ENCODE measurements at regions not wholly inside any gene's neighbourhood (a gene's known extent, or its start where the extent isn't known, plus 50 kb on each side); places are given as distances from the start of the nearest gene placed in this dataset.

GRCh38 chr9:81237565-81238231 lies 451.6 kb downstream of the TLE1 start:
- ATAC-seq (ENCODE audit: low FRiP score in 2 of 2) (no peak), DNase-seq (no peak)
- 75 to 78% methylated on average over 3 of the region's 3 CpGs for WGBS, 2 donors
- H3K4me3 ChIP-seq = no peak overlapping the region
- no peak overlapping the region for H3K27ac ChIP-seq
- H3K36me3 ChIP-seq = no peaks in the 10 kb centered on the region
- no peaks in the 10 kb centered on the region for H3K4me1 ChIP-seq
- TF ChIP-seq EP300 (IDR thresholded peaks at IDR 0.05) (no peak), POLR2AphosphoS5 (IDR thresholded peaks at IDR 0.05) (no peak)
- H3K9me3 ChIP-seq = no peaks in the 10 kb centered on the region
- no peaks in the 10 kb centered on the region for H3K27me3 ChIP-seq

DNA sequence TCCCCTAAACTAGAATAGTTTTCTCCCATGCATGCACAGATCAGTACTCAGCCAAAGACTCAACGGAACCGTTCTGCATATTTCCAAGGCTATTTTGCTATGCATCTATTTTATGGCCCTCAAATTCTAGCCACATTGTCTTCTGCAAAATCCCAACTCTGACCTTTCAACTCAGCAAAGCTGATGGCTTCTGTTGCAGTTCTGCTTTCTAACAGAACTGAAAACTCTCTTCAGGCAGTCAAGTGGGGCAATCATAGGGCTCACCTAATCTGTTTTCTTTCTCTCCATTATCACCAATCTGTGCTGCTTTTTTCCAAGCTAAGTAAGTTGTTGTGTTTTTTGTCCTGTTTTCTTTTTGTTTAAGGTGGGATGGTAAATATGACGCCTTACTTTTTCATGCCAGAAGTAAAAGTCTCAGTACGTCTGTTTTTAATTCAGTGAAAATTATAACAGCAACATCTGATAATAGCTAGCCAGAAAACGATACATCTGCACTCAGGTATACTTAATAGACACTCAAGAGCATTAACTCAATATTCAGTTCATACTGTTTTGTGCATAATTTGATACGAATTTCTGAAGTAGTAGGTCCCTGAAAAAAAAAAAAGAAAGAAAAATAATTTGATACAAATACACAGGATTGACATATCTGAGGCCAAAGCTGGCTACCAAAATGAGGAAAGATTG lies 454.3 kb downstream of the TLE1 start:
- WGBS, 2 donors = 86 to 90% methylated on average over 6 of the region's 6 CpGs
- no peak for DNase-seq
- Histone ChIP-seq H3K9me3 (no peaks in the 10 kb centered on the region), H3K36me3 (no peaks in the 10 kb centered on the region), H3K4me3 (no peak overlapping the region), H3K27me3 (no peaks in the 10 kb centered on the region), H3K4me1 (no peaks in the 10 kb centered on the region), H3K27ac (no peak overlapping the region)
- ATAC-seq (ENCODE audit: low FRiP score in 2 of 2) = no peak
- no peak for TF ChIP-seq POLR2A (IDR thresholded peaks at IDR 0.05)
- TF ChIP-seq, protein P1, sequence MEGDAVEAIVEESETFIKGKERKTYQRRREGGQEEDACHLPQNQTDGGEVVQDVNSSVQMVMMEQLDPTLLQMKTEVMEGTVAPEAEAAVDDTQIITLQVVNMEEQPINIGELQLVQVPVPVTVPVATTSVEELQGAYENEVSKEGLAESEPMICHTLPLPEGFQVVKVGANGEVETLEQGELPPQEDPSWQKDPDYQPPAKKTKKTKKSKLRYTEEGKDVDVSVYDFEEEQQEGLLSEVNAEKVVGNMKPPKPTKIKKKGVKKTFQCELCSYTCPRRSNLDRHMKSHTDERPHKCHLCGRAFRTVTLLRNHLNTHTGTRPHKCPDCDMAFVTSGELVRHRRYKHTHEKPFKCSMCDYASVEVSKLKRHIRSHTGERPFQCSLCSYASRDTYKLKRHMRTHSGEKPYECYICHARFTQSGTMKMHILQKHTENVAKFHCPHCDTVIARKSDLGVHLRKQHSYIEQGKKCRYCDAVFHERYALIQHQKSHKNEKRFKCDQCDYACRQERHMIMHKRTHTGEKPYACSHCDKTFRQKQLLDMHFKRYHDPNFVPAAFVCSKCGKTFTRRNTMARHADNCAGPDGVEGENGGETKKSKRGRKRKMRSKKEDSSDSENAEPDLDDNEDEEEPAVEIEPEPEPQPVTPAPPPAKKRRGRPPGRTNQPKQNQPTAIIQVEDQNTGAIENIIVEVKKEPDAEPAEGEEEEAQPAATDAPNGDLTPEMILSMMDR (IDR thresholded peaks at IDR 0.05) = no peak
- no peak for TF ChIP-seq EP300 (IDR thresholded peaks at IDR 0.05)
- no peak for TF ChIP-seq POLR2AphosphoS5 (IDR thresholded peaks at IDR 0.05)

- no peak for DNase-seq
- H3K4me1 ChIP-seq = no peaks in the 10 kb centered on the region
- no peak overlapping the region for H3K27ac ChIP-seq
- TF ChIP-seq POLR2A (IDR thresholded peaks at IDR 0.05) (no peak), EP300 (IDR thresholded peaks at IDR 0.05) (no peak), POLR2AphosphoS5 (IDR thresholded peaks at IDR 0.05) (no peak)
- TF ChIP-seq, protein P1 (IDR thresholded peaks at IDR 0.05) = no peak
- H3K4me3 ChIP-seq = no peak overlapping the region
- H3K9me3 ChIP-seq = no peaks in the 10 kb centered on the region
- H3K27me3 ChIP-seq = no peaks in the 10 kb centered on the region
- ATAC-seq (ENCODE audit: low FRiP score in 2 of 2) = no peak
- no peaks in the 10 kb centered on the region for H3K36me3 ChIP-seq
- WGBS, 2 donors = 0% methylated on average over 1 of the region's 1 CpG
Observed at GRCh38 chr9:81231011-81231410, 458.3 kb downstream of the TLE1 start.

DNA sequence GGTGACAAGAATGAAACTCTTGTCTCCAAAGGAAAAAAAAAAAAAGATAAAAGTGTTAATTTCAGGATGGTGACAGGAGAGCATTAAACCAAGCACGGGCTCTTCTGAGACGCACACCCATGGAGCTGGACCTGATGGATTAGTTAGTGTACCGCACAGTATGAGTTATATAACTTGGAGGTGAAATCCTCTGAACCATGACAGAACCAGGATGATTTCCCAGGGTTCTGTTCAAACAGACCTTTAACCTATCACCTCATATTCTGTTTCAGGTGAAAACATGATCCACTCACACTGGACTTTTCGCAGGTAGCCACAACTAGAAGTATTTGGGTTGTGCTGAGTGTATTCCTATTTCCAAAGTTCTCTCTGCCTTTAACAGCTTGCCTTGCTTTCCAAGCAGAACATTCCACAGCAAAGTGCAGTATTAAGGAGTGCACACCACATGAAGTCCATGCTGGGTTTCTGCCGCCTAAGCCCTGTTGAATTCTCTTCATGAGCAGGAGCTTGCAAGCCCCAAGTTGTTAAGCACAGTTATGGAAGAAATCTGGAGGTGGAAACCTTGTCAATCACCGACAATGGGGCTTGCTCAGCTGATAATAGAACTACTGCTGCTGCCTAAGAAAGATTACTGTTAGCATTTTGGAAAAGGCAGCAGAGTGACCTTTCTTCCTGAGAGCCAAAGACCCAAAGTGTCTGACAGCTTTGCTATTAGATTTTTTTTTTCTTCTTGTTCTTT lies 461.7 kb downstream of the TLE1 start:
- DNase-seq (no peak), ATAC-seq (ENCODE audit: low FRiP score in 2 of 2) (no peak)
- H3K27ac ChIP-seq = no peak overlapping the region
- no peaks in the 10 kb centered on the region for H3K27me3 ChIP-seq
- no peaks in the 10 kb centered on the region for H3K9me3 ChIP-seq
- no peak for TF ChIP-seq EP300 (IDR thresholded peaks at IDR 0.05)
- TF ChIP-seq, protein P1 (IDR thresholded peaks at IDR 0.05) = no peak
- TF ChIP-seq POLR2AphosphoS5 (IDR thresholded peaks at IDR 0.05) = no peak
- no peak for TF ChIP-seq POLR2A (IDR thresholded peaks at IDR 0.05)
- 81 to 88% methylated on average over 6 of the region's 6 CpGs for WGBS, 2 donors
- no peaks in the 10 kb centered on the region for H3K36me3 ChIP-seq
- H3K4me3 ChIP-seq = no peak overlapping the region
- H3K4me1 ChIP-seq = no peaks in the 10 kb centered on the region

DNA sequence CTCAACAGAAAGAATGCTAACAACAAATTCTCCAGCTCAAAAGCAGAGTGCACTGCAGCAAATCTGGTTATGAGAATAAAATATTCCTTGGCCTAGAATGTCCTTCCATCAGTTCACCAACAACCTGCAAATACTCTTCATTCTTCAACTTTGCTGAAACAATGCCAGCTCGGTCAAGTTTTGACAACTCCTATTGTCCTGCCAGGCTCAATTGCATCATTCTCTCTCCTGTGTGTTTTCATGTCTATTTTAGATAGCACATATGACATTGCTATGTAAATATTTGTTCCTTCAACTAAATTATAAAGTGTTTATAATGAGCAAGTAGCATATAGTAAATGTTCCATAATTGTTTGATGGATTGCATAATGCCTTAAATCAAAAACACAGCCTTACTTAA lies 463.8 kb downstream of the TLE1 start:
- Histone ChIP-seq H3K27ac (no peak overlapping the region), H3K4me1 (no peaks in the 10 kb centered on the region), H3K36me3 (no peaks in the 10 kb centered on the region), H3K9me3 (no peaks in the 10 kb centered on the region), H3K27me3 (no peaks in the 10 kb centered on the region), H3K4me3 (no peak overlapping the region)
- ATAC-seq (ENCODE audit: low FRiP score in 2 of 2) = no peak
- no peak for DNase-seq
- WGBS, 2 donors = 44 to 48% methylated on average over 1 of the region's 1 CpG
- TF ChIP-seq POLR2A (IDR thresholded peaks at IDR 0.05) (no peak), EP300 (IDR thresholded peaks at IDR 0.05) (no peak), POLR2AphosphoS5 (IDR thresholded peaks at IDR 0.05) (no peak)
- TF ChIP-seq, protein P1 (IDR thresholded peaks at IDR 0.05) = no peak

Data from upper lobe of left lung (tissue), 6 donors.